HG03175 (cell line): ENCODE measurements at regions not wholly inside any gene's neighbourhood (a gene's known extent, or its start where the extent isn't known, plus 50 kb on each side); places are given as distances from the start of the nearest gene placed in this dataset.

Experiments
- ATAC-seq: cut with Tn5 transposase; IDR thresholded peaks from one replicate; pipeline ENCODE4 v1.9.1; 2021; ENCODE audit warnings: mild to moderate bottlenecking, moderate library complexity; ENCODE audit not compliant: unreplicated experiment

DNA sequence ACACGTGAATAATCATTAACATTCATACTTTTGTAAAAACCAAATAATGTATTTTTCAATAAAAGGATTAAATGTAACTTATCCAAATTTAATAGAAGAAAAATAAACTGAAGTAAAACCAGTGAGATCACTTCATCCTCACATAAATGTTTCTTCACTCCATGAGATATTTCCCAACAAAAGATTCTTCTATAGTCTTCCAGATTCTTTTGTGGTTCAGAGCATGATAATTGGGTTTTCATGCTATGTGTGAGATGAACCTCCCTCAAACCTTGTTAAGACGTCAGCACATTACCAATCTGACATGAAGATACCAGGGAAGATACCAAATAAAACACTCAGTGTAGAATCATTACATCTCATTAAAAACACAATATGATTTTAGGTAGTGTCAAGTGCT is 62.9 kb upstream of the OXGR1 start:
- ATAC-seq: no peak

DNA sequence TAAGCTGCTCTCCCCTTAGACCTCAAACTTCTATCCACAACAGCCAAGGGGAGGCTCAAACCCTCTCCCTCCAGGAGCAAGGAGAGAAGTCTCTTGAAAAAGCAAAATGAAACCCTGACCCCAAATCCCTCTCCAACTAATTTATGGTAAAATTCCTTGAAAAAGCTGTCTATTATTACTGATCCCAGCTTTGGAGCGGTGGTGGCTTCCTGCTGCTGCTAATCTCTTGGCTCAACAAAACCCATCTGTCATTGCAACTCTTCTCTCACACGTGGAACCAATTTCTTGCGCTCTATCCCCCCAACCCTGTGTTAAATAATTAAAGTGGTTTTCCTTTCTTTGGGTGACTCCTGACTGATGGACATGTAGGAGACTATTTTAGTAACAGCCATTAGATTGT is 64.1 kb upstream of the OXGR1 start:
- ATAC-seq: no peak

DNA sequence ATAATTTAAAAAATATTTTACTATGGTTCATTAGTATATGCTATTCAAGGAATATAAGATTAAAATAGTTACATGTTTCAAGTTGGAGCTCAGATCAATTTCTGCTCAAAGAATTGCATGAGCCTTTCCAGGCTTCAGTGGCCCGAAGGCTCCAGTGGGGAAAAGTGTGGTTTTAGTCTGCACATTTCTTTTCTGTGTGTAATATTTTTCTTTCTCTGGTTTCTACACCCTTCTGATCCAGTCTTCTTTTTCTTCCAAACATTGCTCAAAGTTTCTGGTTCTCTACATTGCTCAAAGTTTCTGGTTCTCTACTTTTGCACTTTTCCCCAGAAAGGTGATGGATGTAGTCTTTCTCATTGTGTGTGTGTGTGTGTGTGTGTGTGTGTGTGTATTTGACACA is 64.7 kb upstream of the OXGR1 start:
- no peak for ATAC-seq

DNA sequence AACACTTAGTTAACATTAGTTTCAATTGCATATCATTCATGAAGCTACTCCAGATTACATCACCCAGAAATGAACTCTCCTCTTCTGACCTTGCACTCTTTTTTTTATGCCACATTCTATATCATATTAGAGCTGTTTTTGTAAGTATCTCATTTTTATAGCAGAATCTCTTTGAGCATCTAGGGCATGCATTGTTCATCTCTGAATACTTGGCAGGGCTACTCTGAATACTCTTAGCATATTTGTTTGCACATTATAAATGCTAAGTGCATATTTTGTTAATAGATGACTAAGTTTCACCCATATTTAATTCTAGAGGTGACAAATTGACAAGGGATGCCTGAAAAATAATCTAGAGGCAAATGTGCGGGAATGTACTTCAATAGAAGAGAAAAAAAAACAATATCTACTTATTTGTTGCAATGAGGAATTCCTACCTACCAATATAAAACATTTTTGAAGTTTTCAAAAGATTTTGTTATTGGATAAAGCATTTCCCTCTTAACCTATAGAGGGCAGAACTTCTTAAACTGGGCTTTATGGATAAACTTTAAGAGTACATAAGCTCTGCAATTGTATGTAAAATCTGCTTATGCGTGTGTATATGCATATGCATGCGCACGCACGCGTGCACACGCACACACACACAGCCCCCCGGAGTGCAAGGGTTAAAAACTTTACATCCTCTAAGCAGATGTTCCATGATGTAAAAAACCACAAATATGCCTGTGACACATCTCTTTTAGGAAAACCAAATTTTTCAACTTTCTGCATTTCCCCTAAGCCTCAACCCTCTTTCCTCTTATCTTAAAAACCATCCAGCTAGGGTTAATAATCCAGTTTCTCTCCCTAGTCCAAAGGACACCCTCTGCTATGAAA is 73.0 kb upstream of the OXGR1 start:
- ATAC-seq: no peak

DNA sequence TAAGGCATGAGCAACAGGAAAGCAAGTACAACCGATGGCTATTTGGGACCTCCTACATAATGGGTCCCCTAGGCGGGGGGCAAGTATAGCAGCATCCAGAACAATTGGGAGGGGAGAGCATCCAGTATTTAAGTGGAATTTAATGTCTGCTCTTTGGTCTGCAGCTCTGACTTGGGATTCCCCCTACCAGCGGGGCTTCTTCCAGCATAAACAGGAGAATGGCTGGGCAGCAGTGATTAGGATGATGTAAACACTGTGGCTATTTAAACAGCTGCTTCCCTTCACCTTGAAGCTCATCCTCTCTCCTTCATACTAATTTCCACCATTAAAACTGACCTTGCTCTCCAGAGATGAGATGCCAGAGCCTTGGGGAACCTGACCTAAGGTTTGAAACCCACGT is 73.9 kb upstream of the OXGR1 start:
- ATAC-seq: no peak

DNA sequence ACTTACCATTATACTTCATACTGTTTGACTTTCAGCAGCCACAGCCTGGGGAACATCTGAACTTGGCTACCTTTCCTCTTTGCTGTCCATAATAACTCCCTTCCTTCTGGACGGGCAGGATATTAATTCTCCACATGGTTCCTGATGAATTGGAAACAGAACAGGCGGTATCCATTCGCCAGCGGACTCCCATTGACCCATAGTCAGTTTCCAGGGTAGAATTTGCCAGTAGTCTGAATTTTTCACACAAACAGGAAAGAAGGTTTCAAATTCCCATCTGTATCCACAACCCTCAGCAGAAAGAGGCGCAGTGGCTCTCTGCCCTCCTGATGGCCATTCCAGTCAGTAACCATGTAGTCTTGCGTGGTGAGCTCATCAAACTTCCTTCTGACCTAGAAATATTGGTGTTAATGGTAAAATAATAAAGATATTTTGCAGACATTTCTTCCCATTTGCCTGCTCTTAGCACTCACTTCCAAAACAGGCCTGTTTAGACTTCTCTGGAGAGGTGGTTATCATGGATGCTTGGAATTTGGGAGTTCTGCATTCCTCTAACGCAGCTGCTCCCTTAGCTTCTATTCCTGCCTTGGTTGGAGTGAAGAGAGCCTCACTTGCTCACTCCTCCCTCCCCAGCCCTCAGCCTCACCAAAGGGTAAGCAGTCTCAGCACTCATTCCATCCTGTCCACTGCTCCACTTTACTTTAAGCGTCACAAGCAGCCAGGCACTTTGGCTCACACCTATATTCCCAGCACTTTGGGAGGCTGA is 75.0 kb upstream of the OXGR1 start:
- no peak for ATAC-seq

DNA sequence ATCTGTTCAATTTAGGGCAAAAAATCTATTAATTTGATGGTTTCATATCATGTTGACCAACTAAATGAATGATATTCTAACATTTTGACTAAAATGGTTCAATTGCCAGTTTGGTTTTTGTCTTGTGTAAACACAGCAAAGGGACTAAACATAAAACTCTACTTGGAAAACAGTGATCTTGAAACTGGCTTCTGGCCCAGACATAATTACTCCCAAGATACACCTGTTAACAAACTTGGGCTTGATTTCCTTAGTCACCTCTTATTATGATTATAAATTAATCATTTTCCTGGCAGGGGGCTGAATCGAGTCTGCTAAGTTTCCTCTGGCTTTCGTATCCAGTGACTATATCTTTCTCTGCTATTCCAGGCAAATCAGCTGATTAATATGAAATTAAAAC is 78.0 kb upstream of the OXGR1 start:
- no peak for ATAC-seq

DNA sequence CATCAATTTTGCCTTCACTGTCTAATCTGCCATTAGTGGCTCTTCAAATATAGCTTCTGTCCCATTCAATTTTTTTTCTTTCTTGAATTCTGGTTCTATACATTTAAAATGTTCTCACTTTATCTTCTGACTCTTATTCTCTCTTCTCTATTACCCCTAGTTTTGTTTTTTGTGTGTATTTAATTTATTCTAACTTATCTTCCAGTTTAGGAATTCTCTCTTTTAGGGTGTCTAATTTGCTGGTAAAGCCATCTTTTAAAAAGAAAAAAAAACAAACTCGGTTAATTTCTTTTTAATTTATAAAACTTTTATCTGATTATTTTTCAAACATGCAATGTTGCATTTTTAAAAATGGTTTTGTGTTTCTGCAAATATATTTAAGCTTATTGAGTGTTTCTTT is 80.3 kb upstream of the OXGR1 start:
- ATAC-seq: no peak

DNA sequence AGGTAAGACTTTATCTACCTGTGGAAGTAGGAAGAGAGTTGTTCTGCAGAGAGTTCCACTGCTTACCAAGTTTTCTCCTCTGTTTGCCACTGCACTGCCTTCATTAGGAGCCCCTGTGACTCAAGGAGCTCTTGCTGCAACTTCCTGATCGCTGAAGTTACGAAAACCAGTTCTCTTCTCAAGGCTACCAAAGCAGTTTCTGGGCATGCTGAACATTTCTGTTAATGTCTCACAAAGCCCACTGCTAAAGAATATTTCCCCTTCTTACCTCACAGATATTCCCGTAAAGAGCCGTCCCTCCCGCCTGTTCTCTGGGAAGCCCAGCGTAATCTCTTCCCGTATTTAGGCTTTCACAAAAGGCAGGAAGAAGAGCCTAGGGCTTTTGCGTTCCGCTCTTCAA is 82.6 kb upstream of the OXGR1 start:
- no peak for ATAC-seq

DNA sequence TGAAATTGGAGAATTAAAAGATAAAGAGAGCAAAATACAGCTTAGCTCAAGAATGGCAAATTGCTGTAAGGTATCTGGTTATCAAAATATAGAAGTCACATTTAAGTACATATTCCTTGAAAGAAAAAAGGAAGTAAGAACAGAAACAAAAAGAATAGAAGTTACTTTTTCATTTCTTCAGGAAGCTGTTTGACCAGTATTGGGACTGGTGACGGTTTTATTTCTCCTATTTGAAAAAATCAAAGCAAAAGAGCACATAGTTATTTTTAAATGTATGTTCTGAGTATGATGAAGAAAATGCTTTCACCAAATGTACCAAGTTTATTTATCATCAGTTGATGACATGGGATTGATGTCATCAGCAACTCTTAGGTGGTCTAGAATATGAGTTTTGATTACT is 83.1 kb upstream of the OXGR1 start:
- ATAC-seq: no peak

DNA sequence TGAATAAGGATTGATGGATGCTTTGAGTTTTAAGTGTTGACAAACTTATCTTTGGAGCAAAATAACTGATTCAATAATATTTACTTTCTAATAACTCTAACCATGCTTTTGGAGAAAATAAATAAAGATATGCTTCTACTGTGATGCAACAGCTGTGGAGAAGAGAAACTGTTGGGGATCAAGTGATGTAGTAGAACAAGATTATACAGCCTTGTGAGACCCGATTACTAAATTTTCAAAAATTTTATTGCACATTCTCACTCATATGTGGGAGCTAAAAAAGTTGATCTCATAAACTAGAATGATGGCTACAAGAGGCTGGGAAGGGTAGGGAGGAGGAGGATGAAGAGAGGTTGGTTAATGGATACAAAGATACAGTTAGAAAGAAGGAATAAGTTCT is 85.5 kb upstream of the OXGR1 start:
- ATAC-seq: no peak

DNA sequence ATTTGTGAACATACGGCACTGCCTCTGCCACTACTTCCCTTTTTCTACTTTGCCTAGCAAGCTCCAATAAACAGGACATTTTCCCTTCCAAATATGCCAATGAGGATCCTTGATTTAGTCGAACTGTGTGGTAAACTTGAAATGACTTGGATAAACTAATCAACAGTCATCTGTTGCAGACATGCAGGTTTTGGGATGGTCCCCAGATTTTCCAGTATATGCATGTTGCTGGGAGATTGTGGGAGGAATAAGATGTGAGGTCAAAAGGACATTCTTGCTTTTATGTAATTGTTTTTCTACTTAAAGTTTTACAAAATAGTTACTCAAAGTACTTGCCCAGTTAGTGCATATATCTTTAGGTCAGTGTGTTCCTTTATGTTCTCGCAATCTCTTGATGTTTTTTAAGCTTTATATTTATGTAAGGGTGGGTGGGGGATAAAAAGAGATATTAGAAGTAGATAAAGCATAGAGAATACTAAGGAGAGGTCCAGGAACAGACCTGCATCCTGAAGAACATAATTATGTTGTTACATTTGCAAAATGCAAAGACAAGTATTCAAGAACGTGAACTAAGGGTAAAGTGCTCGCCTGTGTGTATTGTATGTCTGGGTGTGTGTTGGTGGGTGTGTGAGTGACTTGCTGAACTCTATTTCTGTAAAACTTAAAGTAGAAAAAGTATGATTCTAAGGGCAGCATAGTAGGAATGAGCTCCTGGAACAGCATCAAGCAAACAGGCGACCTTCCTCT is 88.4 kb upstream of the OXGR1 start:
- no peak for ATAC-seq

DNA sequence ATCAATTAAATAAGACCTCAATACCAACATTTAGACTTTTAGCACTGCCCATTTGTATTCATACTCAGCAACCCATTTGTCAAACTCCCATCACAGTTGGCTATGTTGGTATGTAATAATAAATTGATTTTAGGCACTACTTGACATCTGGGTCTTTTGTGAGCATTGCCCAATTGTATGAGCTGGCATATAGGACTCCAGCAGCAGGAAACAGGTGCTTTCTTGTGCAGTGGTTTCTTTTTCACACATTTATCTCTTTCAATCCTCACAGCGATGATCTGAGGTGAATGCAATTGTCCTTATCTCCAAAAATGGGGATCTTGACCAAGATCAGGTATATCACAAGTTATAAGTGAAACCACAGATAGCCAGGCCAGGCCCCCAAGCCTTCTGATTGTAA is 96.9 kb upstream of the OXGR1 start:
- ATAC-seq: no peak

DNA sequence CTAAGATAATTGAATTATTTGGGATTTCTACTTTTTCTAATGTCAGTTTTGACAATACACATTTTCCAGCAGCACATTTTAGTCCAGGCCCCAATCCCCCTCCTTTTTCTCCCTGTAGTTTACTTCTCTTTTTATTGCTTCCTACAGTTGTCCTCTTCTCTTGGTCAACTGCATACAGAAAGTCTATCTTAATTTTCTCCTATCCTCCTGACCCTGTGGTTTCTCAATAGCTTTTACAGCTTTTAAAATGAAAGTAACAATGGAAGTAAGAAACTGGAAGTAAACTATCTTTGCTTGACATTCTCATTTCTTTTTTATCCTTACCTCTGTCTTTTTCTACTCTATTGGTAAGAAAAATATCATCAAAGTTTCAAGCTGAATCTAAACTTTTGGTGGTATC is 106.5 kb upstream of the OXGR1 start:
- peak; percentile 42 for ATAC-seq

DNA sequence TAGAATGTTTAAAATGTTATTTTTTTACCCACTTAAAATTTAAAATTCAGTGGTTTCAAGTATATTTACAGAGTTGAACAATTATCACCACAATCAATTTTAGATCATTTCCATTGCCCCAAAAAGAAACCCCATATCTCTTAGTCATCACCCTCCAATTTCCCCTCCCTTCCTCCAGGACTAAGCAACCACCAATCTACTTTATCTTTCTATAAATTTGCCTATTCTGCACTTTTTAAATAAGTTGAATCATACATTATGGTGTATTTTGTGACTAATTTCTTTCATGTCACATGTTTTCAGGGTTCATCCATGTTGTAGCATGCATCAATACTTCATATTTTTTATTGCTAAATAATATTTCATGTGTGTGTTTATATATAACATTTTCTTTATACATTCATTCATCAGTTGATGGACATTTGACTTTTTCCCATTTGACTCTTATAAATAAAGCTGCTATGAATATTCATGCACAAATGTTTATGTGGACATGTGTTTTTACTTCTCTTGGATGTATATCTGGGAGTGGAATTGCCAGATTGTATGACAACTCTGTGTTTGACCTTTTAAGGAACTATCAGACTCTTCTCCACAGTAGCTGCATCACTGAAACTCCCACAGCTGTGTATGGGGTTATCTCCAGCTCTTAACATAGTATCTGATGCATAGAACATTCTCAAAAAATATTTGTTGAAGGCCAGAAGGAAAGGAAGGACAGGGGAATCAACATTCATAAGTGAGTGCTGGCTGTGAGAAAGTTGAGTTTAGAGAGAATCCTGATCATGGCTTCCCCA is 107.8 kb upstream of the OXGR1 start:
- ATAC-seq: no peak

DNA sequence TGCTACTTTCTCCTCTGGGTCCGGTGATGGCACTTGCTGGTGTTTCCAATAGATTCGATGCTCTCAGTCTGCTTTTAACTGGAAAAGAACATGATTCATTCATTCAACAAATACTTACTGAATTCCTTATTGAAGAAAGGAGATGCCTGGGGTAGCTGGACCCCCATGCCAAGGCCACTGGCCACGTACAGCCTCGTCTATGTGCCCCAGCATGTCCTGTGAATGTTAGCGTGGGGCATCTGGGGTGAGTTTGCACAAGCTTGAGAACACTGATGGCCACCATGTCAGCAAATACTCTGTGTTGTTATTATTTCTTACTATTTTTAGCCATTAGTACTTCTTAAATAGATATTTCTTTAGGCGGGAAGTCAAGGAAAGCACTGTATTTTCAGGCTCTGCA is 112.0 kb upstream of the OXGR1 start:
- ATAC-seq: no peak

DNA sequence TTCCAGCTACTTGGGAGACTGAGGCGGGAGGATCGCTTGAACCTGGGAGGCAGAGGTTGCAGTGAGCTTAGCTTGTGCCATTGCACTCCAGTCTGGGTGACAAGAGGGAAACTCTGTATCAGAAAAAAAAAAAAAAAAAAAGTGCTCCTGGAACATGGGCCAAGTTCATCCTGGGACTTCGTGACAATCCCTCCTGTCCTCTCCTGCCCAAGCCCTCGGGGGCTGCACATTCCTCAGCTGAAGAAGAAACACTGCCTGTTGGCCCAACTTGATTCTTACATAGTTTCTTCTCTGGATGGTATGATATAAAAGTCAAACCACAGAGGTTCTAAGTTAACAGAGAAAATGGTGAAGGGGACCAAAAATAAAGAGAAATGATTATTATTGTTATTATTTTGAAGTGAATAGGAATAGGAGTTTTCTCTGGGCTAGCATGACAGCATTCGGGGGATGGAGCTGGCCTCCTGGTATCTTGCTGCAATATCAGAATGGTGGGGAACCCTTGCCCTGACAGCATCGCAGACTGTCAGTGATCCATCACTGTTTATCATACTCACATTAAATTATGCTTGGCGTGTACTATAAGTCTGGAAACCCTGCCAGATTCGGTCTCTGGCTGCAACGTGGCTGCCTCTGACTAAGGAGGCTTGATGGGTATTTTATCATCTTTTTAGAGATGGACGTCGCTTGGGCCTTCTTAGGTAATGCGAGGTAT is 113.7 kb upstream of the OXGR1 start:
- no peak for ATAC-seq

DNA sequence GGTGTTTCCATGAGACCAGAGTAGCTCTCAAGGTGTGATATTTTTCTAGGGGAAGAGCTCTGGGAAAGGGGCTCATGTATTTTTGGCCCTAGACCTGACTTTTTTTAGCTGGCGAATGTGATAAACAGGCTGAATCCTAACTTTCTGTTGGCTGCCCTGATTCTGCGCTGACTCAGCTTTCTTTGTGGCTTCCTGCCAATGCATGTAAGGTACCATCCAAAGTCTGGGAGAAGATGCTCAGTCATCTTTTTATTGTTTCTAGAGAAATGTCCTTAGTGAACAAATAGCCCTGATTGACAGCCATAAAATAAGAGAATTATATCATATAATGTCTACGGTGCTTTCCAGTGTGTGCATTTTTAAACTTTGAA is 113.6 kb upstream of the MBNL2 start:
- no peak for ATAC-seq

DNA sequence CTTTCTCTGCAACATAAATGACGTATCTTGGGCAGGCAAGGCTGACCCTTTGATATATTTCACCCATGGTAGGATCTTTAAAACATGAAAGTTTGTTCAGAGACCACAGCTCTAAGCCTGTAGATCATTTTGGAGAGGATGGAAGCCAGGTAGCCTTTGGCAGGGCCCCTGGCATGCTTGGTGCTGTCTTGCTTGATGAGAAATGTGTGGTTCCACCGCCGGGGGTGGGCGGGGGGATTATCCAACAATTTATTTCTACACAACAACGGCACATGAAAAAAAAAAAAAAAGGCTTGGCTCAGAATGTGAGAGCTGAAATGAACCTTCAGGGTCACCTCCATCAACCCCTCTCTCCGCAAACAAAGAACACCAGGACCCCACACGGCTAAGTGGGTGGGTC is 112.9 kb upstream of the MBNL2 start:
- ATAC-seq: no peak

DNA sequence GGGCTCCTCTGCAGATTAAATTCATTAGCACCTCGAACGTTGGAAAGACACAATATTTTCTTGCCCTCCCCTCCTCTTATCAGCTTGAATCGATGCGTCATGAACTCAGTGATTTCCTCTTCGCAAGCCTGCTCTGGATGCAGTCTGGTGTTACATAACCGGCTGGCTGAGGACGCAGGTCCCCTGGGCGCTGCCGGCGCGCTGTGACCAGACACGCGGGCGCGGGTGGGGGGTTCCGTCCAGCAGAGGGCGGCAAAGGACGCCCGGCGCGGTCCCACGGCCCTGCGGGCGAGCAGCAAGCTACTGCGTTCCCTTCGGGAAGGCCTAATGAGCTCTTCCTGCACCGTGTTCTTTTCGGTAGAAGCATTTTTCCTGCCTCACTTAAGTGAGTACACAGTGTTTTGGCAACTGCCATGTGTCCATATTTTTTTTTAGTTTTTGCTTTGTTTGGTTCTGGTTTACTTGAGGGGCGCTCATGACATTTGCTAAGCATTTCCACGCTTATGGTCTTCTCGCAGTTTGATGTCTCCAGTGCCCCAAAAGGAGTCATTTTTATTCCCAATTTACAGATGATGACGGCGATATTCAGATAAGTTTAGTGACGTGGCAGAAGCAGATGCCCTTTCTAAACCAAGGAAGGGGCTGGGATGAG is 112.2 kb upstream of the MBNL2 start:
- ATAC-seq: peak; percentile 90
